GM18909 (cell line): ENCODE measurements at regions not wholly inside any gene's neighbourhood (a gene's known extent, or its start where the extent isn't known, plus 50 kb on each side); places are given as distances from the start of the nearest gene placed in this dataset.

Experiments
- ATAC-seq: cut with Tn5 transposase; IDR thresholded peaks from one replicate; pipeline ENCODE4 v1.9.1; 2021; ENCODE audit warnings: mild to moderate bottlenecking; ENCODE audit not compliant: unreplicated experiment, poor library complexity

DNA sequence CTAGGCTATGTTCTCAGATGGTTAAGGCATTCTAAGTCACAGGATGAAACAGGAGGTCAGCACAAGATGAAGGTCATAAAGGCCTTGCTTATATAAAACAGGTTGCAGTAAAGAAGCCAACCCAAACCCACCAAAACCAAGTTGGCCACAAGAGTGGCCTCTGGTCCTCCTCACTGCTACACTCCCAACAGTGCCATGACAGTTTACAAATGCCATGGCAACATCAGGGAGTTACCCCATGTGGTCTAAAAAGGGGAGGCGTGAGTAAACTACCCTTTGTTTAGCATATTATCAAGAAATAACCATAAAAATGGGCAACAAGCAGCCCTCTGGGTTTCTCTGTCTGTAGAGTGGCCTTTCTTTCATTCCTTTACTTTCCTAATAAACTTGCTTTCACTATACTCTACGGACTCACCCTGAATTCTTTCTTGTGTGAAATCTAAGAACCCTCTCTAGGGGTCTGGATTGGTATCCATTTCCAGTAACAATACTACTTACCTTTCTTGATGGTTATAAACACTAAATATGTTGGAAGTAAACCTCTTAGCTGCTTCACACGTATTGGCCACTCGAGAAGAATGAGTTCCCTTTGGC is 1237.9 kb downstream of the FAM181B start:
- no peak for ATAC-seq

GRCh38 chr11:81494431-81494830 is 1239.2 kb downstream of the FAM181B start:
- ATAC-seq, result no peak

DNA sequence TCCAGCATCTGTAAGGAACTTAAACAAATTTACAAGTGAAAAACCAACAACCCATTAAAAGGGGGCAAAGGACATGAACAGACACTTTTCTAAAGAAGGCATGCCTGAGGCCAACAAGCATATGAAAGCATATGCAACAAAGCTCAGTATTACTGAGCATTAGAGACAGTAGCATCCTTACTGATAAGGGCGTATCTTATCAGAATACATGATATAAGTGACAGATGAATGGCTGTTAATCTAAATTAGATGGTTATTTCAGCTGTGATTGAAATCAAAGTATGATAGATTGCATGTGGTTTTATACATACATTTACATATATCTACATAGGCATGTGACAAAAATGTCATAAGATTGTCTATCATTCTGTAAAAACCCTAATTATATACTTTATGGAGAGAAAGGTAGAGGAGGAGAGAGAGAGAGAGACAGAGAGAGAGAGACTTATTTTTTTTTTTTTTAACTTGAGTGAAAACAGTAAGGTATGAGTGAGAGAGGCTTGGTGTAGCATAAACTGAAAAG is 1240.7 kb downstream of the FAM181B start:
- ATAC-seq, result no peak

GRCh38 chr11:81487109-81487508 is 1246.6 kb downstream of the FAM181B start:
- ATAC-seq, result no peak

- no peak for ATAC-seq
These were observed 1249.5 kb downstream of the FAM181B start for GRCh38 chr11:81484196-81484595.

DNA sequence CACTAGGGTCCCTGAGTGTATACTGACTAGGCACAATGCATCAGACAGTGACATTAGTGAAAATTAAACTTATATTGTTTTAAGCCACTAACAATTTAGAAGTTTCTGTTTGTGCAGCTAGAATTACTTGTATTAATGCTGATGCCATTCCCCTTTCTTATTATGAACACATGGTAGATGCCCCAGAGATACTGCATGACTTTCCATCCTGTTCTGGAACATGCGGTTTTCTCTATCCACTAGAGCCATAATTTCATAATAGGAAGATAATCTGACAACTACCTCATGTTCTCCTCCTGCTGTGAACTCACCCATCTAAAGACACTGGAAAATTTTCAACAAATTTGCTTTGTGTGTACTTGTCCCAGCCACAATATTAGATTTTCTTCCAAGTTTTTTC is 1256.4 kb downstream of the FAM181B start:
- ATAC-seq, result no peak

DNA sequence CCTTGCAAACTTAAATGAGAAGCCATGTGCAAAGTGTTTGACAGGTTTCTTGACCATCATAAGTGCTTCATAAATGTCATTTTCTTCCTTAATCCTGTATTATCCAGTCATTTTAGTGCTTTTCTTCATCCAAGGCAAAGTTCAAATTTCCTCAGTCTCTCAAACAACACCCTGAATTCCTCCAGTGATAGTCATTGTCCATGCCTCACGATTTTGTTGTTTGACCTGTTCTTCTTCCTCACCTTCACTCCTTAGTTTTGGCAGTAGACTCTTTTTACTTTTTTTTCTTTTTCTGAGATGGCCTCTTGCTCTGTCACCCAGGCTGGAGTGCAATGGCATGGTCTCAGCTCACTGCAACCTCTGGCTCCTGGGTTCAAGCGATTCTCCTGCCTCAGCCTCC is 1257.3 kb downstream of the FAM181B start:
- ATAC-seq, result no peak

DNA sequence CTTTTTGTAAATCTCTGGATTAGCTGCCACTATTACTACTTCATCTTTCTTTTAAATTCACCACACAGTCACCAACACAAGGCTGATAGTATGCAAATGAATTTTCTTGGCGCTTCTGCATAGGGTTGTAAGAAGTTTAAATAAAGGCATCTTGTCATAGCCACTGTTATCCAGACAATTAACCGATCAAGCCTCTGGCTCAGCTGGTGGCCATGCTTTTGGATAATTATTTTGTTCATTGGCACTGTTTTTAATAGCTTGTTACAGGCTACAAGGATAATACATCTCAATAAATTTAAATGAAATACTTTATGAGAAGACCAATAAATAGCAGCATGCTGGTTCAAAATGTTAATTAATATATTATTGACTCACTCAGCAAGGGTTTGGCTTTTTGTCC is 1261.0 kb downstream of the FAM181B start:
- no peak for ATAC-seq

DNA sequence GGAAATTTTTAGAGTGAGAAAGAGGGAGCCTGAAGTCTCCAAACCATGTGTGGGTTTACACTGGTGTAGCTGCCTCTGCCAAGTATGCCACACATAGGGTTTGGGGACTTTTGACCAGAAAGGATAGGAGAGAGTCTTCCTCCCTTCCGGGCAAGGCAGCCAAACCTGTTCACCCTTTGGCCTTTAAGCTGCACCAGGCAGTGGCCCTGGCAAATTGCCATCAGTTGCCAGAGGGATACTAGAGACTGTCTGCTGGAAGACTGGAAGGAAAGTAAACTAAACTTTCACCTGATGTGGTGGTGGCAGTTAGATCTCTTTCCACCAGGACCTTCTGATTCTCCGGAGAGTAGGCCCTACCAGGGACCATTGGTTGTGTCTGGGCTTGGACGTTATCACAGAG is 1263.2 kb downstream of the FAM181B start:
- no peak for ATAC-seq

GRCh38 chr11:81459766-81460306 is 1273.8 kb downstream of the FAM181B start:
- no peak for ATAC-seq

GRCh38 chr11:81449588-81450156 is 1284.0 kb downstream of the FAM181B start:
- ATAC-seq, result no peak

- ATAC-seq, result no peak
These were observed 1289.4 kb downstream of the FAM181B start for GRCh38 chr11:81444297-81444696.

GRCh38 chr11:81432333-81432732 is 1301.3 kb downstream of the FAM181B start:
- no peak for ATAC-seq

- no peak for ATAC-seq
These were observed 1308.8 kb downstream of the FAM181B start for GRCh38 chr11:81424822-81425221.

GRCh38 chr11:81422402-81422801 is 1311.3 kb downstream of the FAM181B start:
- ATAC-seq, result no peak

DNA sequence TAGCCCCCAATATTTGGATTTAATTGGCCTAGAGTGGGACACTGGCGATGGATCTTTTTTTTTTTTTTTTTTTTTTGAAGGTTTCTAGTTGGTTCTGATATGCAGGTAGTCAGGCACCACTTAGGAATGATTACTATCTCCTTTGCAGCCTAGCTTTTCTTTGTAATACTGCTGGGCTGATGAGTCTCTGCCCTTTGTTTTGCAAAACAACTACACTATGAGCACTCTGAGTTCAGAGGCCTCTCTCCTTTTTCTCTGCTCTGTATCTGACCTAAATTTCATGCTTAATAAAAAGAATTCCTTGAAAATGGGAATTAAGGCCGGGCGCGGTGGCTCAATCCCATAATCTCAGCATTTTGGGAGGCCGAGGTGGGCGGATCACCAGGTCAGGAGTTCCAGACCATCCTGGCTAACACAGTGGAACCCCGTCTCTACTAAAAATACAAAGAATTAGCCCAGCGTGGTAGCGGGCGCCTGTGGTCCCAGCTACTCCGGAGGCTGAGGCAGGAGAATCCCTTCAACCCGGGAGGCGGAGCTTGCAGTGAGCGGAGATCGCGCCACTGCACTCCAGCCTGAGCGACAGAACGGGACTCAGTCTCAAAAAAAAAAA is 1312.3 kb downstream of the FAM181B start:
- ATAC-seq, result no peak

- no peak for ATAC-seq
These were observed 1312.9 kb downstream of the FAM181B start for GRCh38 chr11:81420668-81421250.

DNA sequence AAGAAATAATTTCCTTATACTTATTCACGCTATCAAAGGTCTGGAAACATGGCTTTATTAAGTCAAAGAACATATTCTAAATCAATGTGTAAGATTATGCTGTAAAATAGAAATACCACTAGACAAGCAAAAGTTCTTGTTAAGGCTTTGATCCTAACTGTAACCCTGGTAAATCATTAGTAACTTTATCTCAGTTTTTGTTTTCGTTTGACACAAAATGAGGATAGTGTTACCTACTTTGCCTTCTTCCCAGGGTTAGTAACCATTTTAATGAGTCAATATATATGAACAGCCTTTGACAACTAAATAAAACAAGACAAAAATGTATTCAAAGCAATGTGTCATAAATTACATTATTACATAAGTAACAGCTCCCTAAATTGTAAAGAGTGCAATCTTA is 1336.3 kb downstream of the FAM181B start:
- ATAC-seq, result no peak

- no peak for ATAC-seq
These were observed 1339.4 kb downstream of the FAM181B start for GRCh38 chr11:81394311-81394710.

DNA sequence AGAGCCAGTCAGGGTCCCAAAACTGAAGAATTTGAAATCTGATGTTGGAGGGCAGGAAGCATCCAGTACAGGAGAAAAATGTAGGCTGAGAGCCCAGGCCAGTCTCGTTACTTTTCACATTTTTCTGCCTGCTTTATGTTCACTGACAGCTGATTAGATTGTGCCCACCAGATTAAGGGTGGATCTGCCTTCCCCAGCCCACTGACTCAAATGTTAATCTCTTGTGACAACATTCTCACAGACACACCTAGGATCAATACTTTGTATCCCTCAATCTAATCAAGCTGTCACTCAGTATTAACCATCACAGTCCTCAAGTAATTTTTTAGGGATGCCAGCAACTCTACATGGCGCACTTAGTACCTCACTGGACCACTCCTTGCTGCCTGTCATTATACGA is 1345.3 kb downstream of the FAM181B start:
- no peak for ATAC-seq

DNA sequence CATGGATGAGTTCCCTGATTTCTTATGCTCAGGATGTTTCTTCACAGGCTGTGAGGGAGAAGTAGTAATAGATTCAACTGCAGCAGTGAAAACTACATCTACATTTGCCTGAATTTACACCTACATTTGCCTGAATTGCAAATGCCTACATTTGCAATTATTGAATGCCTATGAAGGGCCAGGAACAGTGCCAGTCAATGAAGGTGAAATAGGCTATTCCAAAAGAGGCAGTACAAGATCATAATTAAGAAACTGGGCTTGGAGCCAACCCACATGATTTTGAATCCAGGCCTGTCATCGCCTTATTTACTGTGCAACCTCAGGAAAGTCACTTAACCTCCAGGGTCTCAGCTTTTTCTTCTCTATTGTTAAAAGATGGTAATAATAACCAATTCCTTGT is 1353.3 kb downstream of the FAM181B start:
- ATAC-seq, result no peak
